Stimulated activated naive CD8-positive, alpha-beta T cell treated with anti-CD3 and anti-CD28 coated beads, Interleukin-15, Interleukin-2, amounts not matched to agents 100 U/mL and 50 U/mL, for 24 hours (primary cell): ENCODE measurements at regions not wholly inside any gene's neighbourhood (a gene's known extent, or its start where the extent isn't known, plus 50 kb on each side); places are given as distances from the start of the nearest gene placed in this dataset.
"Not testable (repeated sequence)": the region's sequence is repeated elsewhere in the genome, so short reads cannot be mapped to it uniquely, and the experiment has no call there.

ENCODE experiments used
- ATAC-seq: fragments of 150-1000 bp; cut with Tn5 transposase; one replicate; pipeline ENCODE4 v1.10.0; 2021
- DNase-seq: peaks from one replicate; pipeline ENCODE4 v3.0.0; 2021

DNA sequence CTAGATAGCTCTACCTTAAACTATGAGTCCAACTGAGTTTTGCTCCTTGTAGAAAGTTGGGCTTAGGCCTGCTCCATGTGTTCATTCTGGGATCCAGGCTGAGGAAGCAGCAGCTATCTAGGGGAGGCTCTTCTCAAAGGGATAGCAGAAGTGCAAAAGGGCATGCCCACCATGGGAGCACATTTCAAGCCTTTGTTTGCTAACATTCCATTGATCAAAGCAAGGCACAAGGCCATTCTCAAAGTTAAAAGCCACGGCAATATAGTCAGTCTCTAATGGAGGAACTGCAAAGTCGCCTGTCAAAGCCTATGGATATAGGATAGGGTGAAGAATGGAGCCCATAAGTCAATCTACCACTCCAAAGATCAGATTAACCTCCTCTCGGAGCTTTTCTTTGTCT, 488.1 kb upstream of the ARX start:
- DNase-seq = no peak
- ATAC-seq = no peak

DNA sequence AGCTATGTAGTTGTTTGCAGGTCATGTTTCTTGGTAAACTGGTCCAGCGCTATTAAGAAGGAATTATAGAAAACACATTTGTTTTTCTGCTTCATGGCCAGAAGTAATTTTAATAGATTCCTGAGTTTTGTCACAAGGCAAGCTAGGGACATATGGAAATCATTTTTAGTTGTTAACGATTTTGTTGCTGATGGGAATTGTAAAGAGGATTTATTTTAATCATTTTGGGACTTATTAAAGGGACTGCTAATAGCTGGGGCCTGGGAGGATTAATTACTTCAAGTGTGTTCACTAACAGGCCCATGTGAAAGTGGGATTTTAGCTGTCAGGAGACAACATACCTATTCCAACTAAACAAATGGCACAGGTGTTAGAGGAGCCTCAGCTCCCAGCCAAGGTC, 492.0 kb upstream of the ARX start:
- no peak for DNase-seq
- ATAC-seq = no peak

DNA sequence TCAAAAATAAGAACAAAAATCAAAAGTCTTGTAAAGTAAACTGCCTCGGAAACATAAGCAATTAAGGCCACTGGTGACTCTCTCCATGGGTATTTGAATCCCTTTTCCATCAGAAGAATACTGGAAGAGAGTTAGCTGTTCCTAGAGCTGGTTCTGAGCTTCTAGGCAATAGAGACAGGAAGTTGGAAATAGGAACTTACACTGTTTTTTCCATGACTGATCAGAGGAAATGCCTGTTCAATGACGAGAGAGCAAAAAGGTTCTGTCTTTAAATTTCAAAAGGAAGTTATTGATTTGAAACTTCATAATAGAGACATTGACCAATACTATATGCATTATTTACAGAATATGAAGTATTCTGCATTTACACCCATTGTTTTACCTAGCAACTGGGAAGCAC, 503.5 kb upstream of the ARX start:
- ATAC-seq = no peak
- no peak for DNase-seq

DNA sequence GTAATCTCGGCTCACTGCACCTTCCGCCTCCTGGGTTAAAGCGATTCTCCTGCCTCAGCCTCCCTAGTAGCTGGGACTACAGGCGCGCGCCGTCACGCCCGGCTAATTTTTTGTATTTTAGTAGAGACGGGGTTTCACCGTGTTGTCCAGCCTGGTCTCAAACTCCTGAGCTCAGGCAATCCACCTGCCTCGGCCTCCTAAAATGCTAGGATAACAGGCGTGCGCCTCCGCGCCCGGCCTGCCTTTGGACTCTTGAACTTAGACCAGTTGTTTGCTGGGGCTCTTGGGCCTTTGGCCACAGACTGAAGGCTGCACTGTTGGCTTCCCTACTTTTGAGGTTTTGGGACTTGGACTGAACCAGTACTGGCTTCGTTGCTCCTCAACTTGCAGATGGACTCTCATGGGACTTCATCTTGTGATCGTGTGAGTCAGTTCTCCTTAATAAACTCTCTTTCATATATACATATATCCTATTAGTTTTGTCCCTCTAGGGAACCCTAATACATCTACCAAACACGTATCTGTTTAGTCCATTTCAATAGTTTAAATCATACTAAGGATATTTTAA, 506.8 kb upstream of the ARX start:
- not testable (repeated sequence) for DNase-seq, ATAC-seq

DNA sequence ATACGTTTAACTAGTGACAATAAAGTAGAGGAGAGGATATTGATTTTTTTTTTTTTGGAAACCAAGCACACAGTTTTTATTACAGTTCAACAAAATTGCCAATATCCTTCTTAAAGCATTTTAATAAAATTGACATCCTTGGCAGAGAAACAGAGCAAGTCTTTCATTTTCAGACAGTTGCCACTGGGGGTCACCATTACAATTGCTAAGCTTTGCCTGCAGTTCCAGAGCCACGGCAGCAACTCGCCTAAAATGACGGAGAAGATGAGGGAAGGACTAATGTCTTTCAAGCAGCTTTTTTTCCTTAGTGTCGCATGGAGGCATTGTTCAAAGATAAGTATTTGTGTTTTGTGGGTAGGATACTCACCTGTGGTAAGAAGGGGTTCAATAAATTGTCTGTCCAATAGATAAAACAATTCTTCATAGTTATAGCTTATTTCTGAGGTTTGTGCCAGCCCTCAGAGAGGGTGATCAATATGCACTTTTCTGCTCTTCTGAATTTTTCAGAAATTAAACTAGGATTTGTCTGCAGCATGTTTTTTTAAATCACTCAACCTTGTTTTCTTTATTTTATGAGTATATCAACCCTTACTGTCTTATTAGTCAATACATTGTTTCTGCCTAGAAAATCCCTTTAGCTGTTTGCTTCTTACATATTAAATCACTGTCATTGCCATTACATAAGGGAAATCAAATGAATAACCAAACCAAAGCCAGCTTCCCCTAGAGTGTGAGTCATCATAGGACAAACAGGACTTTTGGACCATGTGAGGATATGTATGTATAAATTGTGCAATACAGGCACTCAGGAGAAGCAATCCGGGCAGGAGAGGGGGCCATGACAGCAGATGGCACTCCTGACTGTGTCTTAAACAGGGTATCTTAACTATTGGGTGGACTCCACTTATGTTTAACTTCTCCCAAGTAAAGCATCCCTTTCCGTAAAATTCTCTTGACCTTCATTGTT, 508.1 kb upstream of the ARX start:
- ATAC-seq (no peak), DNase-seq (no peak)

DNA sequence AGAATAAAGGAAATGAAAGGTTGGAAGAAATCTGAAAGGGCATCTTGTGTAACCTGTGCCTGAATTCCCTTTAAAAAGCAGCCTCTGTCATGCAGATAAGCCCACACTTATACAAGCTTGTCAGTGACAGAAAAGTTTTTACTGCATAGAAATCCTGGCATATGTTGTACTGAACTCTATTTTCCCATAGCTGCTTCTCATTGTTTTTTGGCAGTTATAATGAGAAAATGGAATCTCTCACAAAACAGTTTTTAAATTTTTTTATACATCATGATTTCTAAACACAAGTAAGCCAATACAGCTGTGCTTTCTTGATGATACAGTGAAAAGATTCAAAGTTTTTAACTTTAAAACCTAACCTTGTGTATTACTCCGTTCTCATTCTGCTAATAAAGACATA, 511.4 kb upstream of the ARX start:
- DNase-seq = no peak
- no peak for ATAC-seq

DNA sequence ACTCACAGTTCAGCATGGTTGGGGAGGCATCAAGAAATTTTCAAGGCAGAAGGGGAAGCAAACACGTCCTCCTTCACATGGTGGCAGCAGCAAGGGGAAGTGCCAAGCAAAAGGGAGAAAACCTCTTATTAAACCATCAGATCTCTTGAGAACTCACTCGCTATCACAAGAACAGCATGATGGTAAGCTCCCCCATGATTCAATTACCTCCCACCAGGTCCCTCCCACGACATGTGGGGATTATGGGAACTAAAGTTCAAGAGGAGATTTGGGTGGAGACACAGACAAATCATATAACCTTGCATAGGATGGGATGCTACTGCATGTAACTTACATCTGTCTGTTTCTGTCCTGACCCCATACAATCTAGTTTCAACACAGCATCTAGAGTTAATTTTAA, 511.8 kb upstream of the ARX start:
- DNase-seq (no peak), ATAC-seq (no peak)

DNA sequence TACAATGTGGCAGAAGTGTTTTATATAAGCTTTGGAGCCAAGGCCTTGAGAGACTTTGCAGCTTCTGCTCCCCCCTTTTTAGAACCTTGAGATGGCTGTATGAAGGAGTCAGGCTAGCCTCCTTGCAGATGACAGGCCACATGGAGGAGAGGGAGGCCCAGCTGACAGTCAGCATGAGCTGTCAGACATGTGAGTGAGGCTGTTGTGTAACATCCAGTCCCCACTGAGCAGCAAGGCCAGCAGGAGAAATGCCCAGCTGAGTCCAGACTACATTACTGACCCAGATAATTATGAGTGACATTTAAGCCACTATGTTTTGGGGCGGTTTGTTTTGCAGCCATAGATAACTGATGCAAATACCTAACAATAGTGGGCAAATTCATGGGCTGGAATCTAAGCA, 515.3 kb upstream of the ARX start:
- ATAC-seq (no peak), DNase-seq (no peak)

DNA sequence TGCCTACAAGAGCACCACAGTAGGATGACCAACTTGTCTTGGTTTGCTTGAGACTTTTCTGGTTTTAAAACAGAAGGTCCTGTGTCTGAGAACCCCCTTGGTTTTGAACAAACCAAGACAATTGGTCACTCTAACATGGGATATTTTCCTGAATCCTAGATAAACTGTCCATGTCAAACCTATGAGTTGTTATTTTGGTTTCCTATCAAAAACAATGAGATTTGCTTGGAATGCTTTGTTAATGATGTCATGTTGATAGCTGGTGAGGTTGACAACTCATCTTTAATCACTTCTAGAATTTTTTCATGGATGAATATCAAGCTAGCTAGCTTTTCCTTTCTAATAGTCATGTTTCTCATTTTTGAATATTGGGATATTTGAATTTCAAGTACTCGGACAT, 518.3 kb upstream of the ARX start:
- ATAC-seq (no peak), DNase-seq (no peak)

DNA sequence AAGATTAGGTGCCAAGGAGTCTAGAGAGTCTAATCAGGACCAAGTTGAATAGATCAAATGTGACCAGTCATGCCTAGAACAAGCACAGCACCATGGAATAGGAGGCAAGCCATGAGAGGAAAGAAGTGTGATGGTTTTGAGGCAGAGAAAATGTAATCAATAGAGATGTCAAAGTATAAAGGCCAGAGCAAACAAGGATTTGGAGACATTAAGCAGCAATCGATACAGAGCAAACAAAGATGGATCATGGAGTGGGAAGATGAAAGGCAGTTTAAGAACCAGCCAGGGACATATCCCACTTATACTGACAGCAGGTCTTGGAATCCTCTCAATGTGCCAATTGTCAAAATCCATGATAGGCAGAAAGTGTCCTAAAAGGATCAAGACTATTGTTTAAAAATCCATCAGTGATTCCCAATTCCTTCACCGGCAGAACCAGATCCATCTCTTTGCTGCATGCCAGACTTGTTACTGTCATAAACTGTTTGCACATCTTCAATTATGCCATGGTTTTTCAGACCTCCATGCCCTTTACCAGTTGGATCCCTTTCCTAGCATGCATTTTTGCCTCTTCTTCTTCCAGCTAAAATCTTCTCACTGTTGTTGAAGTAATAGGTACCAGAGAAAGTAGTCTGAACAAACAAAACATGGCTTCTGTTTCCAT, 520.7 kb upstream of the ARX start:
- DNase-seq (no peak), ATAC-seq (no peak)

DNA sequence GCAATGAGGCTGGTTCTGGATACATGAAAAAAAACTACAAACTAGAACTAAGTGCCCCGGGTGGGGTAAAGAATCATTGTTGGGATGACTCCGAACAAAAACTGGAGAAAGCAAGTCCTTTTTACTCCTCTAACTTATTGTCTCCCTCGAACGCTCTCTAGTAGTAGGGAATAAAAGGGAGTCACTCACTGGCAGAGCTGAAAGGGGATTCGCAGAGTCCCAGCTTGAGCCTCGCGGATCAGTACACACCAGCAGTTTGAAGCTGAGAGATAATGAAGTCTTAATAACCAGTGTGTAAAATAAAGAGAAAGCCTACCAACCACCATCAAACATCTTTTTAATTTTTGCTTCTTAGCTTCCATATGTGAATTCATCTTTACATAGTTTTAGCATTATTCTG, 521.9 kb upstream of the ARX start:
- DNase-seq = no peak
- no peak for ATAC-seq

DNA sequence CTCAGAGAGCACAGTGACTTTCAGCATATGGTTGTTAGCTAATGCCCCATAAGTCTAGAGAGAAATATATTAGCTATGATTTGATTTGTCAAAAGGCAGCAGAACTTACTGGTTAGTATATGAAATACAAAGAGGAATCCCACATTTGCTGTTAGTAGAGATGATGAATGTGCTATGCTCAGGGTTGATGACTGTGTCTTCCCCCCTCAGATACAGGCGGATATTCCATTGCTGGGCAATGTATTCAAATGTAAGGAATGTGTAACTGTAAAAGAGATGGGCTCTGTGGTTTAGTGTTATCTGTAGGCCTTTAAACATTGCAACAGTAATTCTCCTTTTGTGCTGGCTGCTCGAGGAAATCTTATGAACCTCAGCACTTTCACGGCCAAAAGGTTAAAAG, 528.9 kb upstream of the ARX start:
- DNase-seq (no peak), ATAC-seq (no peak)

DNA sequence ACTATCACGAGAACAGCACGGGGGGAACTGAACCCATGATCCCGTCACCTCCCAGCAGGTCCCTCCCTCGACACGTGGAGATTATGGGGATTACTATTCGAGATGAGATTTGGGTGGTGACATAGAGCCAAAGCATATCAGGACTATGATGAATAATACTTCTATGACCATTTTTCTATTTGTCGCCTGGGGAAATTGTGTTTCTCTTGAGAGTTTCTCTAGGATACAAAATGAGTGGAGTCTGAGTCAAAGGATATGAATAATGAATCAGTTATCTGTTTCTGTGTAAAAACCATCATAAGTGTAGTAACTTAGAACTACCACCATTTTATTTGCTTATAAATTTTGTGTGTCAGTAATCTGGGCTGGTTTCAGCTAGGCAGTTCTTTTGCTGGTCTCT, 533.0 kb upstream of the ARX start:
- no peak for ATAC-seq
- no peak for DNase-seq

DNA sequence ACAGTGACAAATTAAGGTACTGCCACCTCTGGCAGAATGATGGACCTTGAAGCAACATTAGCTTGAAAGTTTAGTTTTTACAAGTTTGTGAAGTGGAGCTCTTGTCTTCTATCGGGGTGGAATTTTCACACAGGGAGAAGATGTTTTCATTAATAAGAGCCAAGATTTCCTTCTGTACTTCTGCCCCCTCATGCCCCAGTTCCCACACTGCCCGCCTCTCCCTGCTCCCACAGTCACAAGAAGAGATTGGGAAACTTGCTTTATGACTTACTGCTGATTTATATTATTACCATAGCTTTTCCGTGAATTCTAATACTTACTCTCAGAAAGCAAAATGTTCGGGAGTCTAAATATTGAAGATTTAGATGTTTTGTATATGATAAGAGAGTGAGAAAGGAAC, 539.8 kb upstream of the ARX start:
- DNase-seq (no peak), ATAC-seq (no peak)

DNA sequence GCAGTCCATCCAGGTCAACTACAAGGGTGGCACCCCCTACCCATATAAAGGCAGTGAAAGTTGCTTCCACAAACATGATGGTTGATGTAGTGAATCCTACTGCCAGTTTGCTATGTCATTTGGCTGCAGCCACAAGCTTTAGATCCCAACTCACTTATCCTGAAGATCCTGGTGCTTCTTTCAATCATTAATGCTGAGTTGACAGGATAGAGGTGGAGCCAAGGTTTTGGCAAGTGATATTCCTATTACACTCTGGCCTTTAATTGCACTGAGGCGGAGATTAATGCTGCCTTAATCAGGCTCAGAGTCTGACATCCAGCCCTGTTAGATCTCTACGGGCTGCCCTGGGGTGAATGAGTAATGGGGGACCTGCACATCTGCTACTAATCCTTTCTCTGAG, 542.4 kb upstream of the ARX start:
- DNase-seq (no peak), ATAC-seq (no peak)

DNA sequence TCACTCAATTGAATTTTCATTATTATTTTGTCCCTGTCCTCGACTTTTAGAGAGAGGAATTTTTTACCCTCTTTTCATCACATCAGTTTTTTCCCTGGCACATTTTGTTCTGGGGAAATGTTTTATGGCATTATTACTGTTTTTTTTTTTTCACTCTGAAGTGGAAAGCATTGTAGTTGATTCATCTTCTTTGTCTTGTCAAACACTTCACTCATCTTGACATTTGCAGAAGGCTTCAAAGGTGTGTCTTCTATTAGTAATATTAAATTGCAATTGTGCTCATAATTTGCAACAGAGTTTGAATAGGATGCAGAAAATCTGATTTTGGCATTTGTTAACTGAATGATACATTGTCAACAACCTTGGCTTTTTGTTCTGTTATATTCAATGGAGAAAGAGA, 545.4 kb upstream of the ARX start:
- DNase-seq (no peak), ATAC-seq (no peak)

DNA sequence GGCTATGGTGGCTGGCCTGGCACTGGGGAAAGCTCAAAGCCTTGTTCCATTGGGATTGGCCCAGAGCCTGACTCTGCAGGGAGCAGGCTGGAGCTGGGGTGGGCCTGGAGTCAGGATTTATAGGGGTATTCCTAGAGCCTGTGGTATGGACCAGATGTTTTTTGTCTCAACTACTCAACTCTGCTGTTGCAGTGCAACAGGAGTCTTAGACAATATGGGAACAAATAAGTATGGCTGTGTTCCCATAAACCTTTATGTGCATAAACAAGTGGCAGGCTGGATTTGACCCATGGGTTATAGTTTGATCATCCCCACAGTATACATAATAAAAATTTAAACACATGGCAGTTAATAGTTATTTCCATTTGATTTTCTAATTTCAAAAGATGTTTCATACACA, 557.9 kb upstream of the ARX start:
- ATAC-seq = no peak
- DNase-seq = no peak

DNA sequence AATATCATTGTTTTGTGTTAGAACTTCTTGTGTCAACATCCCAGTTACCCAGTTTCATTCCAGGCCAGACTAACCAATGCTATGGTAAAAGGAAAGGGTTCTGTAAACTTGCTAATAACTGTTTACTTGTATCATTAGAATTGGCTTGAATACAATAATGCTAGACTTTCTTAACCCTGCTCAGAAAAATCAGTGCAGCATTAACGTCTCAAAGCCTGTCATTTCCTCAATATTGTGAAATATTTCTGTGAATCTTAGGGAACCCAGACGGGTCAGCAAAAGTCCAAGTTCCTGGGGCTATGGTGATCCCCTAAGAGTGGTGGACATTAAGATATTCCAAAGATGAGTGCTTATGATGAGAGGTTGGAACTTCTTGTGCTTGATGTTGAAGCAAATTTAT, 541.2 kb upstream of the MAGEB18 start:
- DNase-seq (no peak), ATAC-seq (no peak)

DNA sequence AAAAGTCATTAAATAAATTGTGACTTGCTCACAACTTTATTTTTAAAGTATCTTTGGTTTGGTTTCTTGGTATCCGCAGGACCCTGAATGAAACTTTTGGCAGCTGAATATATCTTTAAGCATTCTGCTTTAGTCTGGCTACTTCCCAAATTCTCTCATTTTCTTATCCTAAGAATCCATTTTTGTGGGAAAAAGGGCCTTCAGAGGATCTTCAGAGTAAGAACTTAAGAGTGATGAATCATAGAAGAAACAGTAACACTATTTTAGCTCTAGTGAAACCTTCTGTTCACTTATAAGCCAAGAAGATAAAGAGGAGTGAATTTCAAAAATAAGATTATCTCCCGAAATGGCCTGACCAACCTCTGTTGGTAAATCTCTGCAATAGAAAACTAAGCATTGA, 540.6 kb upstream of the MAGEB18 start:
- no peak for ATAC-seq
- no peak for DNase-seq

DNA sequence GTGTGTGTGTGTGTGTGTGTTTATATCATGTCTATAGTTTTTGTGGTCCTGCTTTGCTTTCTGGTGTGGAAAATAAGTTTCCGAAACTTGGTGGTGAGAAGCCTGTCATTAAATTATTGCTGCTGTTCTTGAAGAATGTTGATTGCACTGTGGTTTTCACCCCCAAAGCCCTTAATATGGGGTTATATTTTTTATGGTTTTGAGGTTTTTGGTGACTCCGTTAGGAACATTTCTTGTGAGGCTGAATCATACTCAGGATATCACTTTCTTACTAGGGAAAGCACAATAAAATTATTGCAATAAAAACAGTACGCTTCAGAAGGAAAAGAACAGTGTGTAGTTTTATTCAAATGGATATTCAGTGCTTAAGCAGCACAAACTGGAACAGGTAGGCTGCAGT, 539.1 kb upstream of the MAGEB18 start:
- ATAC-seq = no peak
- DNase-seq = no peak

DNA sequence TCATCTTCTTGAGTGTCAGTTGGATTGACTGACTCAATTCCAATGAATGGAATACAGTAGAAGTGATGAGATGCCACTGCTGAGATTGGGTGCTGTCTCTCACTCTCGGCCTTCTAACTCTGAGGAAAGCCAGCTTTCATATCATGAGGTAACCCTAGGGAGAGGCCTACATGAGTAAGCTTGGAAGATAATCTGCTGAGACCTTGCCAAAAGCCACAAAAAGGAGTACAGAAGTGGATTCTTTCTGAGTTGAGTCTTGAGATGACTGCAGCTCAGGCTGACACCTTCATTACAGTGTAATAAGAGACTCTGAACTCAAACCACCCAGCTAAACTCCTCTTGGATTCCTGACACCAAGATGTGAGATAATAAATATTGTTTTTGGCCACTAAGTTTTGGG, 537.4 kb upstream of the MAGEB18 start:
- DNase-seq (no peak), ATAC-seq (no peak)

DNA sequence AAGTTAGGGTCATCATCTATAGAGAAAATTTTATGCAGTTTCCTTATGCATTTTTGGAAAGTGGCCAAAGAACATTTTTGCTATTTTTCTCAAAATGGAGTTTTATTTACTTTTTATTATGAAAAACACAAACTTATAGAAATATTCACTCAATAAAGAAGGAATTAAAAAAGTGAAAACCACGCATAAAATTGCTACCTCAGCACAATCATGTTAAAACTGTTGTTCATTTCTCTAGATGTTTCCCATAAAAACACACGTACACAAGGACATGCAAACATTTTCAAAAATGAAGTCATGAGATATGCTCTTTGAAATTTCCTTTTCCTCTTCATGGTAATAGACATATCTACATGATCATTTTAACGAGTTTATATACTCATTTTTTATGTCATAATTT, 536.8 kb upstream of the MAGEB18 start:
- no peak for ATAC-seq
- DNase-seq = no peak

DNA sequence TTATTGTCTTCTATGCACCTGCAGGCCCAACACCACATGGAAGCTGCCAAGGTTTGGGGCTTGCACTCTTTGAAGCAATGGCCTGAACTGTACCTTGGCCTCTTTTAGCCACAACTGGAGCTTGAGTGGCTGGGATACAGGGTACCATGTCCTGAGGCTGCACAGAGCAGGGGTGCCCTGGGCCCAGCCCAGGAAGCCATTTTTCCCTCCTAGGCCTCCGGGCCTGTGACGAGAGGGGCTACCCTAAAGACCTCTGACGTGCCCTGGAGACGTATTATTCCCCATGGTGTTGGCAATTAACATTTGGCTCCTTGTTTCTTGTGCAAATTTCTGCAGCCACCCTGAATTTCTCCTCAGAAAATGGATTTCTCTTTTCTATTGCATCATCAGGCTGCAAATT, 519.9 kb upstream of the MAGEB18 start:
- ATAC-seq (no peak), DNase-seq (no peak)

DNA sequence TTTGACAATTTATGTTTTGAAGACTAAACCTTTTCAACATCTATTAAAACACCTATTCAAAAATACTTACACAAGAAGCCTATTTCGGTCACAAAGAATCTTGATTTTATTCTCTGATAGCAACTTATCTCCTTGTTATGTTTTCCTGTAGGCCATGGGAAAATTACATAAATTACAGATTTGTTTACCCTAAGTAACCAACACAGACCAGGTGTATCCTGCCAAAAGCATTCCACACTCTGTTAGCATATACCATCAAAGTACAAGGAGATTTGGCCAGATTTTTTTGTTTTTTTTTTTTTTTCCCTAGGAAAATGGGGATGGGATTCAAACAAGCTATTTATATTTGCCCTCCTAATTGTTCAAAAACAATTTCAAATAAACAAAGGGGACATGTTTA, 497.9 kb upstream of the MAGEB18 start:
- DNase-seq (no peak), ATAC-seq (no peak)
